AG10803 (cell line): ENCODE measurements at regions not wholly inside any gene's neighbourhood (a gene's known extent, or its start where the extent isn't known, plus 50 kb on each side); places are given as distances from the start of the nearest gene placed in this dataset.
"Not testable (repeated sequence)": the region's sequence is repeated elsewhere in the genome, so short reads cannot be mapped to it uniquely, and the experiment has no call there.

Source experiments
- DNase-seq: peaks from one replicate; pipeline ENCODE4 v3.0.0; 2010; ENCODE audit warnings: low read depth
- H3K4me3 ChIP-seq: 2 replicates; pipeline ENCODE4 v1.5.1; 2011; ENCODE audit warnings: mild to moderate bottlenecking, low read length, control low read depth
- TF ChIP-seq, protein P1 (sequence below): conservative IDR thresholded peaks from 2 replicates; pipeline ENCODE4 v1.5.1; 2011; ENCODE audit warnings: mild to moderate bottlenecking, low read length, control low read depth, inconsistent platforms

DNA sequence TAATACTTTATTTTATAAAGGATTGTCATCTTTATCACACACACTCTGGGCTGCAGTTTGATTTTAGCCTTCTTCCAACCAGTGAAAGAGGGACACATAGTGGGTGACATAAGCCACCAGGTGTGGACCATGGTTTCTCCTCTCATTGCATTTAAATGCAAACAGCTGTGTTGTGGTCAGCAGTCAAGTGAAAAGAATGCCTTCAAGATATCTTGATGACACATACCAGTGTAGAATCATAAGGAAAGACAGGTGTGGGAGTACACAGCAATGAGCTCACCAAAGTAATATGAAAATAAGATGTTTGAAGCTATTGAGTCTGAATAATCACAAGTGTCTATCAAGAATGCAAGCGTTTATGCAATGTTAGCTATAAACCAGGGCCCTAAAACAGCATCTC is 580.0 kb downstream of the XPNPEP1 start:
- H3K4me3 ChIP-seq: no peak overlapping the region
- TF ChIP-seq, protein P1, sequence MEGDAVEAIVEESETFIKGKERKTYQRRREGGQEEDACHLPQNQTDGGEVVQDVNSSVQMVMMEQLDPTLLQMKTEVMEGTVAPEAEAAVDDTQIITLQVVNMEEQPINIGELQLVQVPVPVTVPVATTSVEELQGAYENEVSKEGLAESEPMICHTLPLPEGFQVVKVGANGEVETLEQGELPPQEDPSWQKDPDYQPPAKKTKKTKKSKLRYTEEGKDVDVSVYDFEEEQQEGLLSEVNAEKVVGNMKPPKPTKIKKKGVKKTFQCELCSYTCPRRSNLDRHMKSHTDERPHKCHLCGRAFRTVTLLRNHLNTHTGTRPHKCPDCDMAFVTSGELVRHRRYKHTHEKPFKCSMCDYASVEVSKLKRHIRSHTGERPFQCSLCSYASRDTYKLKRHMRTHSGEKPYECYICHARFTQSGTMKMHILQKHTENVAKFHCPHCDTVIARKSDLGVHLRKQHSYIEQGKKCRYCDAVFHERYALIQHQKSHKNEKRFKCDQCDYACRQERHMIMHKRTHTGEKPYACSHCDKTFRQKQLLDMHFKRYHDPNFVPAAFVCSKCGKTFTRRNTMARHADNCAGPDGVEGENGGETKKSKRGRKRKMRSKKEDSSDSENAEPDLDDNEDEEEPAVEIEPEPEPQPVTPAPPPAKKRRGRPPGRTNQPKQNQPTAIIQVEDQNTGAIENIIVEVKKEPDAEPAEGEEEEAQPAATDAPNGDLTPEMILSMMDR: no peak
- peak; percentile 56 for DNase-seq

DNA sequence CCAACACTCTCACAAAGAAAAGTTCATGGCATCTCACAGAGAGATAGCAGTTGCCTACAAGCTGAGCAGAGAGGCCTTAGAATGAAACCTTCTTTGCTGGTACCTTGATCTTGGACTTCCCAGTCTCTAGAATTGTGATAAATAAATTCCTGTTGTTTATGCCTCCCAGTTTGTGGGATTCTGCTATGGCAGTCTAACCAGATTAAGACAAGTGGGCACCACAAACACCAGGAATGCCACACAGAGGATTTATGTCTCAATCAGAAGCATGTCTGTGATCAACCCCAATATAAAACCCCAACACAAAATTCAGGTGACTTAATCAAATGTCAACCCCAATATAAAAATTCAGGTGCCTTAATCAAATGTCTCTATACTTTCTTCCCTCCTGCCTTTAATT is 581.3 kb downstream of the XPNPEP1 start:
- TF ChIP-seq, protein P1: no peak
- no peak for DNase-seq
- H3K4me3 ChIP-seq: no peak overlapping the region

GRCh38 chr10:109328001-109328400 is 595.3 kb downstream of the XPNPEP1 start:
- TF ChIP-seq, protein P1: no peak
- no peak overlapping the region for H3K4me3 ChIP-seq
- DNase-seq: no peak

DNA sequence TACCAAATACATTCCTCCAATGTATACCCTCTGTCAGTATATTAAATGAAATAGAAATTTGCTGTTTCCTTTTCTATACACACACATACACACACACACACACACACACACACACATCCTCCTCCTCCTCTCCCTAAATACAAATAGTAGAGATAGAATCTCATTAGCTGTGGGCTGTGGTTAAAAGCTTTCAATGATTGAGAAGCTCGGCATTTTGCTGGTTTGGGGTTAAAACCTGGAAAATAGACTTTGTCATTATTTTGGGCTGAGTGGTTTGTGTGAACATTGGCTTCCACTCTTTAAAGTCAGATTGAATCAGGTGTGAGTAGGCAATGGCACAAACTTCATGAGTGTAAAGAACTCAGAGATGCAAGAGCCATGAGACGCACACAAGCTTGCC is 596.0 kb downstream of the XPNPEP1 start:
- TF ChIP-seq, protein P1: no peak
- no peak overlapping the region for H3K4me3 ChIP-seq
- no peak for DNase-seq

DNA sequence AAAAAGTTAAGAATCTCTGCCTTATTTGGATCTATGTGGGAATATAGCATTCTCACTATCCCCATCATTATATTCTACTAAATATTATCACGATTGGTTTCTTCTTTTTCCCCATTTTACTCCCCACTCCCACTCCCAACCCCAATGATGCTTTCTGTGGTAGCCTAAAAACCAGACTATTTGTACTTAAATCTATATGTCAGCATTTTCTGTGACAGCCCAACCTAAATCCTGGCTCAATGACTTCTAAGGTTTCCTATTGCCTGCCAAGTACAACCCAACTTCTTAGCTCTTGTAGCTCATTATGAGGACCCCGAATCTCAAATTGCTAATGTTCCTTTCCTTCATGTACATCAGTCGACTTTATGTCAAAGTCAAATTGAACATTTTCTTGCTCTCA is 598.6 kb downstream of the XPNPEP1 start:
- TF ChIP-seq, protein P1: no peak
- H3K4me3 ChIP-seq: no peak overlapping the region
- no peak for DNase-seq

DNA sequence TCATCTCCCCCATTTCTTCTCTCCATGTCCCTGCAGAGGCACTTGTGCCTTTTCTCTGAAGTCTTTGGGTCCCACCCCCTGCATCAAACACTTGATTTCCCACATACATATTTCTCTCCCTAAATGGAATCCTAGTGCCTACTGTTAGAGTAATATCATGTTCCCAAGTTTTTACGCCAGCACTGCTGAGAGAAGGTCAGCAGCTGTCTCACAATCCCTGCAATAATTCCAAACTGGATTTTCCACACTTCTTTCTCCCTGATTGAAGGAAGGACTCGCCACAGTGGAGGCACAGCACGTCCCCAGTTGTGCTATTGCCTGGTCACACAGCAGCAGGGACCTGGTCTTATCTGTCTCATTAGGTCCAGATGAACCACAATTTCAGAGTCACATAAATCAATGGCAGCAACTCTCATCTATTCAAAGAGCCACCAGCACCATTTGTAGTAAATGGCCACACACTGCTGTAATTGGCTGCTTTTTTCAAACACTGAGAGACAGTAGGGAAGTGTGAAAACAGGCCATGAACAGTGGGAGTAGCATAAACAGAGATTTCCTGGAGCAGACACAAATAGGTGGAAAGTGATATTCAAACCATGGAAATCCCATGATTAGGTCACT is 605.5 kb downstream of the XPNPEP1 start:
- TF ChIP-seq, protein P1: no peak

GRCh38 chr10:109314016-109314415 is 609.3 kb downstream of the XPNPEP1 start:
- not testable (repeated sequence) for H3K4me3 ChIP-seq, DNase-seq

More for the DNA sequence above, 605.5 kb downstream of the XPNPEP1 start:
- no peak for DNase-seq
- H3K4me3 ChIP-seq: no peak overlapping the region

DNA sequence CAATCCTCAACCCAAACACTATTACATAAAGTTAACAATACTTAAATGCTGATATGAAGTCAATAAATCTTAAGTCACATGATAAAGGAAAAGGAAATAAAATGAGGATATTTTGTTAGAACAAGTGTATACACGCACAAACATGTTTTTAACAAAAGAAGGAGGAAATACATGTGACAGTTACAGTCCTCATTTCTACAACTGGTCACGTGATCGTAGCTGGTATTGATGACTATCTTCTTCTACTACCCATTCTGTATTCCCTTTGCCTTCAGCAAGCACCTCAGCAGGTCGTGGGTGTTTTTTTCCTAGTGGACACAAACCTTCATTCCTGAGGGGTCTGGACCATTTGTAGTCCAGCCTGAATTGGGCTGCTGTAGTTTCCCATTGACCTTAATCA is 610.8 kb downstream of the XPNPEP1 start:
- not testable (repeated sequence) for H3K4me3 ChIP-seq, DNase-seq
